GM13976 (cell line): ENCODE measurements at regions not wholly inside any gene's neighbourhood (a gene's known extent, or its start where the extent isn't known, plus 50 kb on each side); places are given as distances from the start of the nearest gene placed in this dataset.
"Not testable (repeated sequence)": the region's sequence is repeated elsewhere in the genome, so short reads cannot be mapped to it uniquely, and the experiment has no call there.

Source experiments
- DNase-seq: peaks from one replicate; pipeline ENCODE4 v3.0.0; 2012; ENCODE audit warnings: low spot score
- in situ Hi-C: fragments of 300-500 bp; cut with MboI; formaldehyde crosslinking; loops from one replicate; pipeline ENCODE4 v1.12.0; 2022; ENCODE audit warnings: low sequenced_read_pairs, mixed read lengths, inconsistent platforms; ENCODE audit not compliant: unreplicated experiment
- TF ChIP-seq, protein P1 (sequence below): IDR thresholded peaks from 2 replicates; pipeline ENCODE4 v1.5.1; 2012; ENCODE audit warnings: borderline replicate concordance, mild to moderate bottlenecking; ENCODE audit not compliant: insufficient read depth; ENCODE audit errors: extremely low read depth, missing control alignments, control extremely low read depth

DNA sequence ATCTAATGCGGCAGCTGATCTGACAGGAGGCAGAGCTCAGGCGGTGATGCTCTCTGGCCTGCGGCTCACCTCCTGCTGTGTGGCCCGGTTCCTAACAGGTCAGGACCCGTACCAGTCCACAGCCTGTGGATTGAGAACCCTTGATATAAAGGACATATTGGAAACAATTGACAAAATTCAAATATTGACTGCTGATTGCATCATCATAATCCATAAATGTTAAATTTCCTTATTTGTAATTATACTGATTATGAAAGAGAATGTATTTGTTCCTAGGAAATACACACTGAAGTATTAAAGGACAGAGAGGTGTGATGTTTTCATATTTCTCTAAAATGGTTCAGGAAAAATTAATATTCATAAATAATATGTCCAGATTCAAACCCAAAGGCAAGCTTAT, 63.8 kb upstream of the SRD5A2 start:
- DNase-seq, result no peak
- TF ChIP-seq, protein P1, sequence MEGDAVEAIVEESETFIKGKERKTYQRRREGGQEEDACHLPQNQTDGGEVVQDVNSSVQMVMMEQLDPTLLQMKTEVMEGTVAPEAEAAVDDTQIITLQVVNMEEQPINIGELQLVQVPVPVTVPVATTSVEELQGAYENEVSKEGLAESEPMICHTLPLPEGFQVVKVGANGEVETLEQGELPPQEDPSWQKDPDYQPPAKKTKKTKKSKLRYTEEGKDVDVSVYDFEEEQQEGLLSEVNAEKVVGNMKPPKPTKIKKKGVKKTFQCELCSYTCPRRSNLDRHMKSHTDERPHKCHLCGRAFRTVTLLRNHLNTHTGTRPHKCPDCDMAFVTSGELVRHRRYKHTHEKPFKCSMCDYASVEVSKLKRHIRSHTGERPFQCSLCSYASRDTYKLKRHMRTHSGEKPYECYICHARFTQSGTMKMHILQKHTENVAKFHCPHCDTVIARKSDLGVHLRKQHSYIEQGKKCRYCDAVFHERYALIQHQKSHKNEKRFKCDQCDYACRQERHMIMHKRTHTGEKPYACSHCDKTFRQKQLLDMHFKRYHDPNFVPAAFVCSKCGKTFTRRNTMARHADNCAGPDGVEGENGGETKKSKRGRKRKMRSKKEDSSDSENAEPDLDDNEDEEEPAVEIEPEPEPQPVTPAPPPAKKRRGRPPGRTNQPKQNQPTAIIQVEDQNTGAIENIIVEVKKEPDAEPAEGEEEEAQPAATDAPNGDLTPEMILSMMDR, result no peak
- in situ Hi-C loops, result no loop called here

DNA sequence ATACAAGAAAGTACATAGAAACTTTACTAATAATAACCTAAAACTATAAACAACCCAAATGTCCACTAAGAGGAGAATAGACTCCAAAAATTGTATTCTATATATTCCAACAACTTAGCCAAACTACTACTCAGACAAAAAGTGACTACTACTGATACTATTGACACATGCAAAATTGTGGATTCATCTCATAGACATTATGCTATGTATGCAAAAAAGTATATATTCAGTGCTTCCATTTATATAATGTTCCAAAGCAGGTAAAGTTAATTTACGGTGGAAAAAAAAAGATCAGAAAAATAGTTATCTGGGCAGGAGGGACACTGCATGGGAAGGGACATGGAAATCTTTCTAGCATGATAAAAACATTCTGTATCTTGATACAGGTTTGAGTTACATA, 62.0 kb upstream of the SRD5A2 start:
- DNase-seq, result no peak
- TF ChIP-seq, protein P1, result no peak
- in situ Hi-C loops, result no loop called here

DNA sequence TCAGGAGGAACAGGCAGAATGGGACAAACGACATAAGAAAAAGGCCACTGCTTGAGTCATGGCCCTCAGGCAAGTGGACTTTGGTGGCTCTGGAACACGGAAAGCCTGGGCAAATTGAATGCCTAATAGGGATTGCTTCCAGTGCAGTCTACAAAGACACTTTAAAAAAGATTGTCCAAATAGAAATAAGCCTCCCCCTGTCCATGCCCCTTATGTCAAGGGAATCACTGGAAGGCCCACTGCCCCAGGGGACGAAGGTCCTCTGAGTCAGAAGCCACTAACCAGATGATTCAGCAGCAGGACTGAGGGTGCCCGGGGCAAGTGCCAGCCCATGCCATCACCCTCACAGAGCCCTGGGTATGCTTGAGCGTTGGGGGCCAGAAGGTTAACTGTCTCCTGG, 51.5 kb upstream of the SRD5A2 start:
- in situ Hi-C loops, DNase-seq: not testable (repeated sequence)
